ENCODE measurements at regions not wholly inside any gene's neighbourhood (a gene's known extent, or its start where the extent isn't known, plus 50 kb on each side); places are given as distances from the start of the nearest gene placed in this dataset.
"Not testable (repeated sequence)": the region's sequence is repeated elsewhere in the genome, so short reads cannot be mapped to it uniquely, and the experiment has no call there.

- DNase-seq (ENCODE audit: extremely low read depth in 1 of 2, low read depth in 1 of 2): not testable (repeated sequence)
These were observed 235.9 kb upstream of the RAI14 start for GRCh38 chr5:34420191-34420590.

DNA sequence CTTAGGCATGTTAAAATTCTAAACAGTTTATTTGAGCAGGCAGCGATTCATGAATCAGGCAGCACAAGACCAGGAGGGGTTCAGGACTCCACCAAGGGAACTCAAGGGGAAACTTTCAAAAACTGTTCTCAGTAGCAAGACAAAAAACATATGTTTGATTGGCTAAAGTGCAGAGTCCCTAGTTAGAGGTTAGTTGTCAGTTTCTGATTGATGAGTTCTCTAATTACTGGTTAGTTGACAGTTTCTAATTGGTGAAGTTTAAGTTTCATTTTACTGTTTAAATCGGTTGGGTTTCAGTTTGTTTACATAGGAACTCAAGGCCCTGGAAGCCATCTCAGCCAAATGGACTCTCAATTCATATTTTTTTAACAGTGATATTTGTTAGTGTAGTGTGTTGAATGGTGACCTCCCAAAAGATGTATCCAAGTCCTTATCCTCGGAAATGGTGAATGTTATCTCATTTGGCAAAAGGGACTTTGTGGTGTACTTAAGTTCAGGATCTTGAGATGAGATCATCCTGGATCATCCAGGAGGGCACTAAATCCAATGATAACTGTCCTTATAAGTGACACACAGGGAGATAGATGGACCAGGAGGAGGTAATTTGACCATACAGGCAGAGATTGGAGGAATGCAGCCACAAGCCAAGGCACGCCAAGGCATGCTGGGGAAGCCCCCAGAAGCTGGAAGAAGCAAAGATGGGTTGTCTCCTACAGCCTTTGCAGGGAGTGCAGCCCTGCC, 219.2 kb upstream of the RAI14 start:
- no peak for DNase-seq (ENCODE audit: extremely low read depth in 1 of 2, low read depth in 1 of 2)

DNA sequence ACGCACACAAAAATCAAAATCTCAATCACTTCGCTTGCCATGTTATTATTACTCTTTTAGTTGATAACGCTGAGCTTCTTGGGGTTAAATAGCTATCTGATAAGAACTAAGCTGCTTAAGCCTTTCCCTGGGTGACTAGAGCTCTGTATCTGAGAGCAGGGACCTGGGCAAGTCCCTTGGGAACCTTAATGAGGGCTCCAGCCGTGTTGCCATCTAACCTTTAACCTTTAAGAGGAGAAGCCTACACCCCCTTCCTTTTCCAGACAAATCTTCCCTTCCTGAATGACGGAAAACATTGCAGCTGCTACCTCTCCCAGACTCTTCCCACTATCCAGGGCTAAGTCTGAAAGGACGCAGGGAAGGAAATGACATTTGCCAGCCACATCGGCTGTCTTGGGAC, 216.5 kb upstream of the RAI14 start:
- DNase-seq (ENCODE audit: extremely low read depth in 1 of 2, low read depth in 1 of 2): no peak

DNA sequence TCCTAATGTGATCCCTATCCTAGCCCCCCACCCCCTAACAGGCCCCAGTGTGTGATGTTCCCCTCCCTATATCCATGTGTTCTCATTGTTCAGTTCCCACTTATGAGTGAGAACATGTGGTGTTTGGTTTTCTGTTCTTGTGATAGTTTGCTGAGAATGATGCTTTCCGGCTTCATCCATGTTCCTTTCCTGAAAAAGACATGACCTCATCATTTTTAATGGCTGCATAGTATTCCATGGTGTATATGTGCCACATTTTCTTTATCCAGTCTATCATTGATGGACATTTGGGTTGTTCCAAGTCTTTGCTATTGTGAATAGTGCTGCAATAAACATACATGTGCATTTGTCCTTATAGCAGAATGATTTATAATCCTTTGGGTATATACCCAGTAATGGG, 214.4 kb upstream of the RAI14 start:
- not testable (repeated sequence) for DNase-seq (ENCODE audit: extremely low read depth in 1 of 2, low read depth in 1 of 2)

GRCh38 chr5:34447424-34447823, 208.7 kb upstream of the RAI14 start:
- DNase-seq (ENCODE audit: extremely low read depth in 1 of 2, low read depth in 1 of 2): no peak

GRCh38 chr5:34449639-34450038, 206.5 kb upstream of the RAI14 start:
- no peak for DNase-seq (ENCODE audit: extremely low read depth in 1 of 2, low read depth in 1 of 2)

GRCh38 chr5:34450338-34450737, 205.8 kb upstream of the RAI14 start:
- DNase-seq (ENCODE audit: extremely low read depth in 1 of 2, low read depth in 1 of 2): no peak

- DNase-seq (ENCODE audit: extremely low read depth in 1 of 2, low read depth in 1 of 2): no peak
These were observed 203.8 kb upstream of the RAI14 start for GRCh38 chr5:34452170-34452828.

- DNase-seq (ENCODE audit: extremely low read depth in 1 of 2, low read depth in 1 of 2): no peak
These were observed 201.0 kb upstream of the RAI14 start for GRCh38 chr5:34455098-34455497.

DNA sequence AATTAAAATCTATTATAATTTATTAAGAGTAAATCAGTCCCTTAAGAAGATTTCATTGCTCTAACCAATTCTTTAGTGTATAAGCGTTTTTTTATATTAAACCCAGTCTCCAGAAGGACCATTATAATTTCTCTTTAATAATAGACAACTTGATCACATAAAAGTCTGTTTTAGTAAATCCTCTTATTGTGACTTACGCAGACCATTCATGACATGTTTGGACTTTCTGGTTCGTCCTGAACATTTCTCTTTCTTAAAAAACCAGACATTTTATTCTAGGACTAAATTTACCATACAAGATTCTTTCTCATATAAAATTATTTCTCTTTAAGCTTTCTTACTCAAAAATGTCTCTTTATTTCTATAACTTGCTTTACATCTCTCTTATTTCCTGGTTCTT, 196.2 kb upstream of the RAI14 start:
- no peak for DNase-seq (ENCODE audit: extremely low read depth in 1 of 2, low read depth in 1 of 2)

DNA sequence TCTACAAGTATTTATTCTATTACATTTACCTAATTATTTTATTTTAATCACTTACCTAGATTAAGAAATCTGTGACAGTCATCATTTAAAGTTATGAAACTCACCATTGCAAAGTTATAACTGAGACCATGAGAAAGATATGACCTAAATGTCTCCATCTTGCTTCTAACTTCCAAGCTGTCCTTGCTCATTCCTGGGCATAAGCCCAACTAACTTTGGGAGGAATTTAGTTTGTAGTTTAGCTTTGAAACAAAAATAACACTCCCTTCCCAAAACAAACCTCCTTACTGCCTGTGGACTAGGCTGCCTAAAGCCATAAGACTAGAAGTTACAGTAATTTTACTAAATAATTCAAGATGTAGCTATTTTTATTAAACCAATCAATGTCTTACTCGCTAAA, 195.6 kb upstream of the RAI14 start:
- no peak for DNase-seq (ENCODE audit: extremely low read depth in 1 of 2, low read depth in 1 of 2)

GRCh38 chr5:34464829-34465228, 191.3 kb upstream of the RAI14 start:
- no peak for DNase-seq (ENCODE audit: extremely low read depth in 1 of 2, low read depth in 1 of 2)

DNA sequence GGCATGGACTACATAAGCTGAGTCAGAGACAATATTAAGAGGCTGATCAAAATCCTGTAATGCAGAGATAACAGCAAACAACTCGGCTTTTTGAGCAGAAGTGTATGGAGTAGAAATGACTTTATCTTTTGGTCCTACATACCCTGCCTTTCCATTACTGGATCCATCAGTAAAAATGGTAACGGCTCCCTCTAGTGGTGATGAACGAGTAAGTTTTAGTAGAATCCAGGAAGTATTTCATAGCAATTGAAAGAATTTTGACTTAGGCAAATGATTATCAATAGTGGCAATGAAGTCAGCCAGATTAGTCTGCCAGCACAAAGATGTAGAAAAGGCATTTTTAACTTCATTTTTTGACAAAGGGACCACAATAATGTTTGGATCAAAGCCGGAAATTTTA, 190.8 kb upstream of the RAI14 start:
- not testable (repeated sequence) for DNase-seq (ENCODE audit: extremely low read depth in 1 of 2, low read depth in 1 of 2)

- not testable (repeated sequence) for DNase-seq (ENCODE audit: extremely low read depth in 1 of 2, low read depth in 1 of 2)
These were observed 189.4 kb upstream of the RAI14 start for GRCh38 chr5:34466519-34467388.

DNA sequence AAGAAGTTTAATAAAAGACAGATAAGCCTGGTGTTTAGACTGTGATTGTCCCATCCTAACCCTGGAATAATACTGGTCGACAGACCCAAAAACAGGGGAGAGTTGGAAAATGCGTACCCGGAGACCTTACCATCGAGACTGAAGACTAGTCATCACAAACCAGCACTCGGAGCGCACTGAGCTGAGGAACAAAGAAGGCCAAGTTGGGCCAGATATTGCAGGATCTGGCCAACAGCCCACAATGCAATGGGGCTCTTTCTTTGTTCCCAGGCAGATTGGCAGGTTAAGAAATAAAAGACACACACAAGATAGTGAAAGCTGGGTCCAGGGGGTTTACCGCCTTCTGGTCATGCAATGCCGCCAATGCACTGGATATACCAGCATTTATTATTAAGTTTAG, 188.7 kb upstream of the RAI14 start:
- no peak for DNase-seq (ENCODE audit: extremely low read depth in 1 of 2, low read depth in 1 of 2)

GRCh38 chr5:34467984-34468383, 188.1 kb upstream of the RAI14 start:
- DNase-seq (ENCODE audit: extremely low read depth in 1 of 2, low read depth in 1 of 2): not testable (repeated sequence)

GRCh38 chr5:34469971-34470370, 186.2 kb upstream of the RAI14 start:
- DNase-seq (ENCODE audit: extremely low read depth in 1 of 2, low read depth in 1 of 2): no peak

GRCh38 chr5:34474573-34475021, 181.5 kb upstream of the RAI14 start:
- DNase-seq (ENCODE audit: extremely low read depth in 1 of 2, low read depth in 1 of 2): no peak

GRCh38 chr5:34475249-34475966, 180.7 kb upstream of the RAI14 start:
- DNase-seq (ENCODE audit: extremely low read depth in 1 of 2, low read depth in 1 of 2): no peak

DNA sequence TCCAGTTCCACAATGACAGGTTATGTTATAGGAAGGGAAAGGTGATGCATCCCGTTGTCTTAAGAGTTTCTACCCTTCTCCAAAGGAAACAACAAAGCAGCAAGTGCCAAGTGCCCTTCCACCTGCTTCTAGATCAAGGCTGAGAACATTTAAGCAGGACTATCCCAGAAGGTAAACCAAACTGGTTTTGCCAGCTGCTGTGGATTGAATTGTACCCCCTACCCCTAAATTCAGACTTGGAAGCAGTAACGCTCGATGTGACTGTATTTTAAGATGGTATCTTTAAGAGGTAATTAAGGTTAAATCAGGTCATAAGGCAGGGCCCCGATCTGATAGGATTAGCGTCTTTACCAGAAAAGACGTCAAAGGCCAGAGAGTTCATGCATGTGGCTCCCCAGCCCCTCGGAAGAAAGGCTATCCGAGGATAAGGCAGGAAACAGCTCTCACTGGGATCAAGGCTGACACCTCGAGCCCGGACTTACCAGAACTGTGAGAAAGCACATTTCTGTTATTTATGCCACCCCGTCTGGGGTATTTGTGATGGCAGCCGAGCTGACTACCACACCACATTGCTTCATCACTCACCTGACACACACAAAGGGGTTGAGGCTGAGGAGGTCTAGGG, 179.1 kb upstream of the RAI14 start:
- DNase-seq (ENCODE audit: extremely low read depth in 1 of 2, low read depth in 1 of 2): no peak
